ENCODE measurements at regions not wholly inside any gene's neighbourhood (a gene's known extent, or its start where the extent isn't known, plus 50 kb on each side); places are given as distances from the start of the nearest gene placed in this dataset.

DNA sequence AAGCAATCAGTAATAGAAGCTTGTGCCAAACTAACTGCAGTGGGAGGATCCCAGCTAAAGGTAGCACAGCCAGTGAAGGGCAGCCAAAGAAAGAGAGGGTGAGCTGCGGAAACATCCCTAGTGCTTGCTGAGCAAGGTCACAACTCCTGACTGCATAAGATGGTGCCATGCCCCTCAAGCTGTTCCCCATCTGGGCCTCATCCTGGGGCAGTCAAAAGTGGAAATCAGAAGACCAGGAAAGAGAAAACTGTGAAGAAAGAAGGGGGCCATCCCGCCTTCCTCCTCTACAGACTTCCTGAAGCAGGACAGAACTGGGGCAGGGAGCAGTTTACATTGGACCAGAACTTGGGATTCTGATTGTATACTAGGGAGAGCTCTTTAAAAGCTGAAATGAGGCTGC is 159.2 kb downstream of the TNFSF13B start:
- WGBS (ENCODE audit: insufficient coverage): 100% methylated on average over 1 of the region's 2 CpGs
- no peak overlapping the region for H3K27ac ChIP-seq (ENCODE audit: low read length in 2 of 2)
- H3K4me3 ChIP-seq (ENCODE audit: control extremely low read depth in 1 of 5, extremely low read depth in 1 of 5, insufficient read depth in 1 of 5, low read depth in 2 of 5, low read length in 4 of 5): no peak overlapping the region
- TF ChIP-seq, protein P1, sequence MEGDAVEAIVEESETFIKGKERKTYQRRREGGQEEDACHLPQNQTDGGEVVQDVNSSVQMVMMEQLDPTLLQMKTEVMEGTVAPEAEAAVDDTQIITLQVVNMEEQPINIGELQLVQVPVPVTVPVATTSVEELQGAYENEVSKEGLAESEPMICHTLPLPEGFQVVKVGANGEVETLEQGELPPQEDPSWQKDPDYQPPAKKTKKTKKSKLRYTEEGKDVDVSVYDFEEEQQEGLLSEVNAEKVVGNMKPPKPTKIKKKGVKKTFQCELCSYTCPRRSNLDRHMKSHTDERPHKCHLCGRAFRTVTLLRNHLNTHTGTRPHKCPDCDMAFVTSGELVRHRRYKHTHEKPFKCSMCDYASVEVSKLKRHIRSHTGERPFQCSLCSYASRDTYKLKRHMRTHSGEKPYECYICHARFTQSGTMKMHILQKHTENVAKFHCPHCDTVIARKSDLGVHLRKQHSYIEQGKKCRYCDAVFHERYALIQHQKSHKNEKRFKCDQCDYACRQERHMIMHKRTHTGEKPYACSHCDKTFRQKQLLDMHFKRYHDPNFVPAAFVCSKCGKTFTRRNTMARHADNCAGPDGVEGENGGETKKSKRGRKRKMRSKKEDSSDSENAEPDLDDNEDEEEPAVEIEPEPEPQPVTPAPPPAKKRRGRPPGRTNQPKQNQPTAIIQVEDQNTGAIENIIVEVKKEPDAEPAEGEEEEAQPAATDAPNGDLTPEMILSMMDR (IDR thresholded peaks at IDR 0.05): no peak
- TF ChIP-seq EZH2 (IDR thresholded peaks at IDR 0.05; ENCODE audit: borderline replicate concordance, insufficient read depth, low read depth, low read length, poor library complexity, severe bottlenecking): no peak
- H3K36me3 ChIP-seq (replicated peaks in 1 of 2; ENCODE audit: control extremely low read depth in 1 of 2, control insufficient read depth in 1 of 2, extremely low read depth in 1 of 2, insufficient read depth in 2 of 2, low read length in 1 of 2): no peaks in the 10 kb centered on the region
- no peak overlapping the region for H3K9ac ChIP-seq (ENCODE audit: low read length)
- no peaks in the 10 kb centered on the region for H4K20me1 ChIP-seq (ENCODE audit: control insufficient read depth, insufficient read depth, low read length, poor library complexity, severe bottlenecking)
- intact Hi-C loops (cut with micrococcal nuclease): no loop called here
- no peak overlapping the region for H2AFZ ChIP-seq (ENCODE audit: insufficient read depth, low read depth, low read length, poor library complexity, severe bottlenecking)
- no peak overlapping the region for H3K4me3 Mint-ChIP-seq
- H3K4me1 Mint-ChIP-seq: no peaks in the 10 kb centered on the region
- no peaks in the 10 kb centered on the region for H3K27me3 Mint-ChIP-seq
- H3K4me1 ChIP-seq (ENCODE audit: control insufficient read depth in 2 of 2, insufficient read depth in 2 of 2, low read length in 2 of 2): no peaks in the 10 kb centered on the region
- H3K79me2 ChIP-seq (ENCODE audit: control insufficient read depth, insufficient read depth, low read length): no peaks in the 10 kb centered on the region
- no peak for ATAC-seq (ENCODE audit: low read depth)
- H3K27ac Mint-ChIP-seq: no peak overlapping the region
- ChIA-PET POLR2A (no interaction called here), CTCF (no interaction called here)
- no peak for DNase-seq
- H3K27me3 ChIP-seq (replicated peaks in 1 of 4; ENCODE audit: control extremely low read depth in 1 of 4, control insufficient read depth in 3 of 4, insufficient read depth in 4 of 4, low read length in 3 of 4): no peaks in the 10 kb centered on the region
- H3K9me3 Mint-ChIP-seq (ENCODE audit: insufficient read depth): no peaks in the 10 kb centered on the region
- H3K9me3 ChIP-seq (ENCODE audit: control extremely low read depth in 1 of 3, control insufficient read depth in 2 of 3, insufficient read depth in 1 of 3, low read length in 2 of 3): no peaks in the 10 kb centered on the region
- no peak overlapping the region for H3K4me2 ChIP-seq (replicated peaks; ENCODE audit: low read depth, low read length, poor library complexity, severe bottlenecking)

GRCh38 chr13:108433976-108434755 is 164.6 kb downstream of the TNFSF13B start:
- H3K27ac Mint-ChIP-seq: no peak overlapping the region
- no peaks in the 10 kb centered on the region for H3K9me3 ChIP-seq (ENCODE audit: control extremely low read depth in 1 of 3, control insufficient read depth in 2 of 3, insufficient read depth in 1 of 3, low read length in 2 of 3)
- TF ChIP-seq, protein P1 (IDR thresholded peaks at IDR 0.05): no peak
- H3K27me3 Mint-ChIP-seq: no peaks in the 10 kb centered on the region
- H3K9ac ChIP-seq (ENCODE audit: low read length): no peak overlapping the region
- DNase-seq (no peak), ATAC-seq (ENCODE audit: low read depth) (no peak)
- no peaks in the 10 kb centered on the region for H3K4me1 ChIP-seq (ENCODE audit: control insufficient read depth in 2 of 2, insufficient read depth in 2 of 2, low read length in 2 of 2)
- POLR2A ChIA-PET: no interaction called here
- CTCF ChIA-PET: no interaction called here
- no peak overlapping the region for H3K4me3 ChIP-seq (ENCODE audit: control extremely low read depth in 1 of 5, extremely low read depth in 1 of 5, insufficient read depth in 1 of 5, low read depth in 2 of 5, low read length in 4 of 5)
- H3K9me3 Mint-ChIP-seq (ENCODE audit: insufficient read depth): peaks cover 2% of the 10 kb centered on the region
- H3K36me3 ChIP-seq (replicated peaks in 1 of 2; ENCODE audit: control extremely low read depth in 1 of 2, control insufficient read depth in 1 of 2, extremely low read depth in 1 of 2, insufficient read depth in 2 of 2, low read length in 1 of 2): no peaks in the 10 kb centered on the region
- no peak overlapping the region for H3K27ac ChIP-seq (ENCODE audit: low read length in 2 of 2)
- H3K4me2 ChIP-seq (replicated peaks; ENCODE audit: low read depth, low read length, poor library complexity, severe bottlenecking): no peak overlapping the region
- no peak overlapping the region for H2AFZ ChIP-seq (ENCODE audit: insufficient read depth, low read depth, low read length, poor library complexity, severe bottlenecking)
- no peaks in the 10 kb centered on the region for H3K4me1 Mint-ChIP-seq
- intact Hi-C loops (cut with micrococcal nuclease): no loop called here
- H4K20me1 ChIP-seq (ENCODE audit: control insufficient read depth, insufficient read depth, low read length, poor library complexity, severe bottlenecking): no peaks in the 10 kb centered on the region
- H3K27me3 ChIP-seq (replicated peaks in 1 of 4; ENCODE audit: control extremely low read depth in 1 of 4, control insufficient read depth in 3 of 4, insufficient read depth in 4 of 4, low read length in 3 of 4): no peaks in the 10 kb centered on the region
- H3K4me3 Mint-ChIP-seq: no peak overlapping the region
- no peaks in the 10 kb centered on the region for H3K79me2 ChIP-seq (ENCODE audit: control insufficient read depth, insufficient read depth, low read length)
- WGBS (ENCODE audit: insufficient coverage): 100% methylated on average over 1 of the region's 4 CpGs
